ENCODE measurements at regions not wholly inside any gene's neighbourhood (a gene's known extent, or its start where the extent isn't known, plus 50 kb on each side); places are given as distances from the start of the nearest gene placed in this dataset.

GRCh38 chr7:116436305-116436826, 63.2 kb upstream of the CAV2 start:
- H3K27ac ChIP-seq (ENCODE audit: low read depth in 1 of 2, low read length in 1 of 2): no peak overlapping the region
- H3K27me3 ChIP-seq (ENCODE audit: control insufficient read depth in 3 of 3, insufficient read depth in 3 of 3, low read length in 2 of 3): no peaks in the 10 kb centered on the region
- ATAC-seq (ENCODE audit: insufficient read depth, low FRiP score) (no peak), DNase-seq (no peak)
- no peaks in the 10 kb centered on the region for H3K36me3 ChIP-seq (ENCODE audit: control insufficient read depth in 4 of 4, insufficient read depth in 4 of 4, low read length in 4 of 4)
- no peaks in the 10 kb centered on the region for H3K9me3 ChIP-seq (ENCODE audit: control insufficient read depth in 4 of 4, insufficient read depth in 3 of 4, low read length in 3 of 4)
- TF ChIP-seq, protein P1, sequence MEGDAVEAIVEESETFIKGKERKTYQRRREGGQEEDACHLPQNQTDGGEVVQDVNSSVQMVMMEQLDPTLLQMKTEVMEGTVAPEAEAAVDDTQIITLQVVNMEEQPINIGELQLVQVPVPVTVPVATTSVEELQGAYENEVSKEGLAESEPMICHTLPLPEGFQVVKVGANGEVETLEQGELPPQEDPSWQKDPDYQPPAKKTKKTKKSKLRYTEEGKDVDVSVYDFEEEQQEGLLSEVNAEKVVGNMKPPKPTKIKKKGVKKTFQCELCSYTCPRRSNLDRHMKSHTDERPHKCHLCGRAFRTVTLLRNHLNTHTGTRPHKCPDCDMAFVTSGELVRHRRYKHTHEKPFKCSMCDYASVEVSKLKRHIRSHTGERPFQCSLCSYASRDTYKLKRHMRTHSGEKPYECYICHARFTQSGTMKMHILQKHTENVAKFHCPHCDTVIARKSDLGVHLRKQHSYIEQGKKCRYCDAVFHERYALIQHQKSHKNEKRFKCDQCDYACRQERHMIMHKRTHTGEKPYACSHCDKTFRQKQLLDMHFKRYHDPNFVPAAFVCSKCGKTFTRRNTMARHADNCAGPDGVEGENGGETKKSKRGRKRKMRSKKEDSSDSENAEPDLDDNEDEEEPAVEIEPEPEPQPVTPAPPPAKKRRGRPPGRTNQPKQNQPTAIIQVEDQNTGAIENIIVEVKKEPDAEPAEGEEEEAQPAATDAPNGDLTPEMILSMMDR (IDR thresholded peaks at IDR 0.05; ENCODE audit: control extremely low read depth, extremely low read depth): no peak
- H3K9ac ChIP-seq (ENCODE audit: insufficient read depth in 1 of 2, low read length in 2 of 2): no peak overlapping the region
- peaks cover 0 to 34% (median 12%) of the 10 kb centered on the region in 5 donors for H3K4me1 ChIP-seq (ENCODE audit: control insufficient read depth in 5 of 5, insufficient read depth in 5 of 5, low read length in 5 of 5)
- WGBS, 2 donors: 75 to 76% methylated on average over 5 of the region's 5 CpGs
- no peak overlapping the region for H3K4me3 ChIP-seq

GRCh38 chr7:116438267-116438666, 61.3 kb upstream of the CAV2 start:
- ATAC-seq (ENCODE audit: insufficient read depth, low FRiP score) (no peak), DNase-seq (no peak)
- Histone ChIP-seq H3K36me3 (ENCODE audit: control insufficient read depth in 4 of 4, insufficient read depth in 4 of 4, low read length in 4 of 4) (no peaks in the 10 kb centered on the region), H3K27me3 (ENCODE audit: control insufficient read depth in 3 of 3, insufficient read depth in 3 of 3, low read length in 2 of 3) (no peaks in the 10 kb centered on the region), H3K27ac (ENCODE audit: low read depth in 1 of 2, low read length in 1 of 2) (no peak overlapping the region), H3K9me3 (ENCODE audit: control insufficient read depth in 4 of 4, insufficient read depth in 3 of 4, low read length in 3 of 4) (no peaks in the 10 kb centered on the region), H3K4me3 (no peak overlapping the region), H3K4me1 (ENCODE audit: control insufficient read depth in 5 of 5, insufficient read depth in 5 of 5, low read length in 5 of 5) (peaks cover 0 to 30% (median 14%) of the 10 kb centered on the region in 5 donors), H3K9ac (ENCODE audit: insufficient read depth in 1 of 2, low read length in 2 of 2) (no peak overlapping the region)
- TF ChIP-seq, protein P1 (IDR thresholded peaks at IDR 0.05; ENCODE audit: control extremely low read depth, extremely low read depth): no peak
- WGBS, 2 donors: 65 to 67% methylated on average over 2 of the region's 2 CpGs

GRCh38 chr7:116439005-116439404, 60.5 kb upstream of the CAV2 start:
- Histone ChIP-seq H3K4me3 (no peak overlapping the region), H3K9ac (ENCODE audit: insufficient read depth in 1 of 2, low read length in 2 of 2) (no peak overlapping the region), H3K9me3 (ENCODE audit: control insufficient read depth in 4 of 4, insufficient read depth in 3 of 4, low read length in 3 of 4) (no peaks in the 10 kb centered on the region), H3K27me3 (ENCODE audit: control insufficient read depth in 3 of 3, insufficient read depth in 3 of 3, low read length in 2 of 3) (no peaks in the 10 kb centered on the region), H3K36me3 (ENCODE audit: control insufficient read depth in 4 of 4, insufficient read depth in 4 of 4, low read length in 4 of 4) (no peaks in the 10 kb centered on the region), H3K4me1 (ENCODE audit: control insufficient read depth in 5 of 5, insufficient read depth in 5 of 5, low read length in 5 of 5) (peaks cover 0 to 26% (median 17%) of the 10 kb centered on the region in 5 donors), H3K27ac (ENCODE audit: low read depth in 1 of 2, low read length in 1 of 2) (peak overlapping the region in 1 of 2 donors; percentile 90)
- DNase-seq: no peak
- no peak for ATAC-seq (ENCODE audit: insufficient read depth, low FRiP score)
- 66 to 70% methylated on average over 1 of the region's 1 CpG for WGBS, 2 donors
- TF ChIP-seq, protein P1 (IDR thresholded peaks at IDR 0.05; ENCODE audit: control extremely low read depth, extremely low read depth): no peak
